HL-60 (cell line): ENCODE measurements at regions not wholly inside any gene's neighbourhood (a gene's known extent, or its start where the extent isn't known, plus 50 kb on each side); places are given as distances from the start of the nearest gene placed in this dataset.

ENCODE experiments used
- CTCF ChIP-seq: IDR thresholded peaks from one replicate; pipeline ENCODE4 v1.5.1; 2011; ENCODE audit warnings: low read length, control low read depth, inconsistent platforms; ENCODE audit not compliant: insufficient read depth
- POLR2AphosphoS5 ChIP-seq: IDR thresholded peaks from 2 replicates; pipeline ENCODE4 v1.6.1; 2012; ENCODE audit warnings: low read depth
- REST ChIP-seq: IDR thresholded peaks from 2 replicates; pipeline ENCODE4 v1.6.1; 2012; ENCODE audit warnings: low read depth; ENCODE audit not compliant: insufficient replicate concordance
- SPI1 ChIP-seq: IDR thresholded peaks from 2 replicates; pipeline ENCODE4 v1.6.1; 2012; ENCODE audit warnings: low read depth, mild to moderate bottlenecking, borderline replicate concordance

GRCh38 chr10:20573924-20574323 lies 323.2 kb downstream of the NEBL start:
- TF ChIP-seq CTCF, result no peak
- TF ChIP-seq REST, result no peak
- TF ChIP-seq POLR2AphosphoS5, result no peak
- no peak for TF ChIP-seq SPI1
